DMS53 (cell line): ENCODE measurements at regions not wholly inside any gene's neighbourhood (a gene's known extent, or its start where the extent isn't known, plus 50 kb on each side); places are given as distances from the start of the nearest gene placed in this dataset.

Experiments
- DNase-seq: peaks from one replicate; lab custom pipeline; 2025; lab: John Stamatoyannopoulos, UW

GRCh38 chr3:167895178-167895577 lies 159.7 kb downstream of the SERPINI1 start:
- DNase-seq: no peak

DNA sequence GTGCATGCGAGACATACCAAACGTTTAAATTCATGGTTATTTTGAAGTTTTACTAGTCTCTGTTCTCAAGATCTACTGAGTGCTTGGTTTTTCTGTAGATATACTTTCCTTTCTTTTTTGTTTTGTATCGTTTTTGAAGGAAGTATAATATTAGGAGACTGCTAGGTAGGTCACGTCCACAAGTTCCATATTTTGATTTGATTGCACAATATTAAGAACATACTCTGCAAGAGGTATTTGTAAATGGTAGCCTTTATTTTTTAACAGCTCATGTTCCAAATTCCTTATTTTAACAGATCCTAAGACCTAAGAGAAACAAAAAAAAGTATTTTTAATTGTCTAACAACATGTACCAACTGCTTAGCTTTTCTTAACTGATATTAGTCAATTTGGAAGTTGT lies 156.7 kb downstream of the SERPINI1 start:
- no peak for DNase-seq

- DNase-seq: peak; percentile 17
These were observed 151.6 kb downstream of the SERPINI1 start for GRCh38 chr3:167887096-167887495.

DNA sequence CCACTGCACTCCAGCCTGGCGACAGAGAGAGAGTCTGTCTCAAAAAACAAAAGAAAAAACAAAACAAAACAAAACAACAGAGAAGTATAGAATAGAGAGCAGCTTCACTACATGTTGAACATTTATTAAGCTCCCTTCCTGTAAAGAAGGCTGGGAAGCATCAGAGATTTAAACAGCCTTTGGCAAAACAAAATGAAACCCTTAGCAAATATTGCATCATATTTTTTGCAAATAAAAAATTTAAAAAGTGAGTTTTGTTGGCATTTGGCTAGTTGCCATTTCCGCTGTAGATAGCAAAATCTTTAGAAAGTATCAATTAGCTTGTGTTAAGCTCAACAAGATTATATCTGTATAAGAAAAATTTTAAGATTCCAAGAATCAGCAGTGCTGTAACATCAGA lies 151.2 kb downstream of the SERPINI1 start:
- DNase-seq: no peak

GRCh38 chr3:167885277-167885676 lies 149.8 kb downstream of the SERPINI1 start:
- DNase-seq: peak; percentile 2

GRCh38 chr3:167884481-167884880 lies 149.0 kb downstream of the SERPINI1 start:
- DNase-seq: no peak

- no peak for DNase-seq
These were observed 147.9 kb downstream of the SERPINI1 start for GRCh38 chr3:167883452-167883851.

DNA sequence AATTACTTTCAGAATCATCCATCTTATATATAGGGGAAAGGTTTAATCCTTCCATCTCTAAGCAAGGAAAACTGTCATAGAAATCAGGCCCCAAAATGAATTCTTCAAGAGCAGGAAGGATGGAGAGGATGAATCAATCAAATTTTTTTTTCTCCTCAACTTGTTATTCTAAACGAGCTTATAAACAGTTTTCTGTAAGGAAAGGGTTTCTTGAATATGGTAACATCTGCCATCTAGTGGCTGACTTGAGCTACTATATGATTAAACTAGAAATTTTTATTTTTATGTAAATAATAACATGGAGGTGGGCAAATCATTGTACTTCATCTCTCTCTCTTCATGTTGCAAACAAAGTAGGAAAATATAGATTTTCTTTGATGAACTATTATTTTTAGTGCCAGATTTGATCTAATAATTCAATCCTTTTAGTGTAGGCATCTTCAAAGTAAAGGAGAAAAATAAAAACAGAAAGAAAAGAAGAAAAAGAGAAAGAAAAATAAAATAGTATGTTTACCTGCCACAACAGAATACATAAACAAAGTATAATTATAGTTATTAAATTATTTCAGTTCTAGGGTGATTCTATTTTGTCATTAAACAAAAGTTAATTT lies 146.6 kb downstream of the SERPINI1 start:
- DNase-seq: peak; percentile 73

DNA sequence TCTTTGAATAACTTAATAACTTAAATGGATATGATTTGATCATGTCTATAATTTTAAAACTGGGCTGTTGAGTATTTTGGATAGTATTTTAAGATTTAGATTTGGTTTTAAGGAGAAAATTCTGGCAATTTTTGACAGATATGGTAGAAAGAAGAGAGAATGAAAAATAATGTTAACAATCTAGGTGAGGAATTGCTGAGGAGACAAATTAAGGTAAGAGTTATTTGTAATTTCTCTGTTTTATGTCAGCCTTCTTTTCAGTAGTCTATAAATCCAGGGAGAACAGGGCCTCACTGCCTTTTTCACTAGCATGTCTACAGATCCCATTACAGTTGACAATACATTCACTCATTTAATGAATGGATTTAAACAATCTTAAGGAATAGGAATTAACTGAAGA lies 144.7 kb downstream of the SERPINI1 start:
- no peak for DNase-seq

DNA sequence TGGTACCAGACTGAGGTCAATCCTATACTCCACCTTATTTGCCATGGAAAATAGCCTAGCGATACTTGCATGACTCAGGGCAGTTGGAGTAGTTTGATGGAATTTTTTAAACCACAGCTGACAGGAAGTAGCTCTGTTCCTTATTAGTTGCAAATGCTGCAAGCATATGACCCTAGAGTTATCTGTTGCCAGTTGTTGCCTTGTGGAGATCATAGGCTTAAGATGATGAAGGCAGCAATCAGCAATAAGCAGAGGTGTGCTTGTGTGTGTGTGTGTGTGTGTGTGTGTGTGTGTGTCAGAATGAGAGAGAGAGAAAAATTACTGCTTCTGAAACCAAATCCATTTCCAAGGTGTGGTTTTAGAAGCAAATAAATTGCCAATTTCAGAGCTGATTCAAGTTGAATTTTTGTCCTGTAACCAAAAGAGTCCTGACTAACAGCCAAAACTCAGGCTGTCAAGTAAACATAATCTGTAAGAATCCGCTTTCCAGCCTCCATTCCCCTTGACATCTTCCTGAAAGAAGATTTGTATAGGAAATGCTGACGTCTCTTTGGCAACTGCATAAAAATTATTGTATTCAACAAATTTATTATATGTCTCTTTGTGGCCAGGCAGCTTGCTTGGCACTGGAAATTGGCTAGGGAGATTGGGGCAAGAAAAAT lies 141.2 kb downstream of the SERPINI1 start:
- peak; percentile 27 for DNase-seq
